ENCODE measurements at regions not wholly inside any gene's neighbourhood (a gene's known extent, or its start where the extent isn't known, plus 50 kb on each side); places are given as distances from the start of the nearest gene placed in this dataset.

DNA sequence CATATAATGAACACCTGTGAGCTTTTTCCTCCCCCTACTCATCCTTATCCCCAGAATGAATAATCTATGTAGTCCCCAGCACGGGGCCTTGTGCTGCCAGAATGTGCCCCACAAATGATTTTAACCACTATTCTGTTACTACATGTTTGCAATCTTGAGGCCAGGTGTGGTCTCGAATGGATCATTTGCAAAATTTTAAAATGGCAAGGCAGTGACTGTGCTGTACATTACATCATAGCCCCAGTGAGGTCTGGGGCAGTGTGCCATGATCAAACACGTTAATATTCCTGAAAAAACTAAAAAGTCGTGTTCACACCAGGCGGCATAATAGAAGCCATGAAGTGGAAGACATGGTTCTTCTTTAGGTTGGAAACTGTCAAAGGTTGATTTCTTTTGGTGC, 479.9 kb upstream of the EEF2KMT start:
- no peaks in the 10 kb centered on the region for H3K36me3 ChIP-seq (ENCODE audit: control insufficient read depth in 2 of 2, extremely low read depth in 1 of 2, insufficient read depth in 2 of 2, low read length in 2 of 2)
- CTCF ChIA-PET = no interaction called here
- H3K9ac ChIP-seq (replicated peaks; ENCODE audit: extremely low read depth, insufficient read depth, low read length) = no peak overlapping the region
- peaks cover 5% of the 10 kb centered on the region for H3K9me3 ChIP-seq (replicated peaks; ENCODE audit: control insufficient read depth, insufficient read depth, low read length)
- H2AFZ ChIP-seq (ENCODE audit: low read depth, low read length) = no peak overlapping the region
- POLR2A ChIA-PET = no interaction called here
- FAIRE-seq (no peak), DNase-seq (ENCODE audit: low read depth, low spot score) (no peak)
- intact Hi-C loops (cut with micrococcal nuclease) = no loop called here
- no peaks in the 10 kb centered on the region for H4K20me1 ChIP-seq (replicated peaks; ENCODE audit: control insufficient read depth, extremely low read depth, insufficient read depth, low read length)
- no peaks in the 10 kb centered on the region for H3K9me1 ChIP-seq (replicated peaks; ENCODE audit: control insufficient read depth, extremely low read depth, insufficient read depth, low read length)
- H3K4me1 ChIP-seq (ENCODE audit: control insufficient read depth, extremely low read depth, insufficient read depth, low read length) = no peaks in the 10 kb centered on the region
- H3K27ac ChIP-seq (ENCODE audit: insufficient read depth, low read depth, low read length) = no peak overlapping the region
- H3K79me2 ChIP-seq (ENCODE audit: control insufficient read depth, insufficient read depth, low read length) = no peaks in the 10 kb centered on the region
- dilution Hi-C loops (cut with MboI; ENCODE audit: extremely low pct_ligation_motif_present, low sequenced_read_pairs) = no loop called here
- no TSS peak for BruUV-seq (replicated peaks)
- TF ChIP-seq, protein P1, sequence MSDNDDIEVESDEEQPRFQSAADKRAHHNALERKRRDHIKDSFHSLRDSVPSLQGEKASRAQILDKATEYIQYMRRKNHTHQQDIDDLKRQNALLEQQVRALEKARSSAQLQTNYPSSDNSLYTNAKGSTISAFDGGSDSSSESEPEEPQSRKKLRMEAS (IDR thresholded peaks at IDR 0.05; ENCODE audit: insufficient read depth, insufficient read length) = no peak
- TF ChIP-seq POLR2AphosphoS5 (IDR thresholded peaks at IDR 0.05; ENCODE audit: insufficient read depth, low read depth, low read length) (no peak), POLR2A (IDR thresholded peaks at IDR 0.05; ENCODE audit: low read depth, low read length) (no peak), GATA2 (IDR thresholded peaks at IDR 0.05; ENCODE audit: insufficient read depth, insufficient read length, low read depth, low read length) (no peak), FOS (IDR thresholded peaks at IDR 0.05; ENCODE audit: borderline replicate concordance, insufficient read depth, low read length) (no peak), EZH2 (IDR thresholded peaks at IDR 0.05; ENCODE audit: borderline replicate concordance, low read depth, low read length, severe bottlenecking) (no peak), JUN (IDR thresholded peaks at IDR 0.05; ENCODE audit: borderline replicate concordance, insufficient read depth, insufficient read length, low read depth) (no peak), MYC (IDR thresholded peaks at IDR 0.05; ENCODE audit: low read depth, low read length) (no peak)
- TF ChIP-seq, protein P2, sequence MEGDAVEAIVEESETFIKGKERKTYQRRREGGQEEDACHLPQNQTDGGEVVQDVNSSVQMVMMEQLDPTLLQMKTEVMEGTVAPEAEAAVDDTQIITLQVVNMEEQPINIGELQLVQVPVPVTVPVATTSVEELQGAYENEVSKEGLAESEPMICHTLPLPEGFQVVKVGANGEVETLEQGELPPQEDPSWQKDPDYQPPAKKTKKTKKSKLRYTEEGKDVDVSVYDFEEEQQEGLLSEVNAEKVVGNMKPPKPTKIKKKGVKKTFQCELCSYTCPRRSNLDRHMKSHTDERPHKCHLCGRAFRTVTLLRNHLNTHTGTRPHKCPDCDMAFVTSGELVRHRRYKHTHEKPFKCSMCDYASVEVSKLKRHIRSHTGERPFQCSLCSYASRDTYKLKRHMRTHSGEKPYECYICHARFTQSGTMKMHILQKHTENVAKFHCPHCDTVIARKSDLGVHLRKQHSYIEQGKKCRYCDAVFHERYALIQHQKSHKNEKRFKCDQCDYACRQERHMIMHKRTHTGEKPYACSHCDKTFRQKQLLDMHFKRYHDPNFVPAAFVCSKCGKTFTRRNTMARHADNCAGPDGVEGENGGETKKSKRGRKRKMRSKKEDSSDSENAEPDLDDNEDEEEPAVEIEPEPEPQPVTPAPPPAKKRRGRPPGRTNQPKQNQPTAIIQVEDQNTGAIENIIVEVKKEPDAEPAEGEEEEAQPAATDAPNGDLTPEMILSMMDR (IDR thresholded peaks at IDR 0.05; ENCODE audit: extremely low read depth in 1 of 2, insufficient read depth in 1 of 2, low read depth in 1 of 2, low read length in 2 of 2) = no peak
- H3K4me2 ChIP-seq (ENCODE audit: insufficient read depth, low read length) = no peak overlapping the region
- no peaks in the 10 kb centered on the region for H3K27me3 ChIP-seq (ENCODE audit: control insufficient read depth in 2 of 2, insufficient read depth in 2 of 2, low read length in 2 of 2)
- H3K4me3 ChIP-seq (replicated peaks in 1 of 3; ENCODE audit: insufficient read depth in 1 of 3, low read depth in 1 of 3, low read length in 3 of 3) = no peak overlapping the region
